Loucy (cell line): ENCODE measurements at regions not wholly inside any gene's neighbourhood (a gene's known extent, or its start where the extent isn't known, plus 50 kb on each side); places are given as distances from the start of the nearest gene placed in this dataset.

Experiments
- H2AFZ ChIP-seq: fragments of 200-600 bp; sonication (generic); 2 replicates; pipeline ENCODE4 v1.6.0; 2016; ENCODE audit warnings: antibody characterized with exemption, mild to moderate bottlenecking, low read length, moderate library complexity
- H3F3A ChIP-seq: fragments of 200-600 bp; 2 replicates; pipeline ENCODE4 v1.6.0; 2016; ENCODE audit warnings: antibody characterized with exemption, low read depth, mild to moderate bottlenecking
- H3K27me3 ChIP-seq: fragments of 200-600 bp; sonication (generic); 2 replicates; pipeline ENCODE4 v1.6.1; 2014; ENCODE audit warnings: low read length, mild to moderate bottlenecking; ENCODE audit not compliant: insufficient read depth, poor library complexity, severe bottlenecking
- H3K36me3 ChIP-seq: fragments of 200-600 bp; sonication (generic); 2 replicates; pipeline ENCODE4 v1.6.1; 2016; ENCODE audit warnings: low read length; ENCODE audit not compliant: insufficient read depth
- H3K4me1 ChIP-seq: fragments of 200-600 bp; sonication (generic); 2 replicates; pipeline ENCODE4 v1.5.1; 2014; ENCODE audit warnings: low read length, mild to moderate bottlenecking; ENCODE audit not compliant: insufficient read depth, poor library complexity, severe bottlenecking
- H3K4me2 ChIP-seq: fragments of 200-600 bp; sonication (generic); 2 replicates; pipeline ENCODE4 v1.6.0; 2014; ENCODE audit warnings: antibody characterized with exemption, low read length, low read depth, mild to moderate bottlenecking; ENCODE audit not compliant: poor library complexity, severe bottlenecking
- H3K4me3 ChIP-seq: fragments of 200-600 bp; sonication (generic); 2 replicates; pipeline ENCODE4 v1.5.1; 2014; ENCODE audit warnings: low read length, mild to moderate bottlenecking, mixed read lengths; ENCODE audit not compliant: poor library complexity, severe bottlenecking
- H3K79me2 ChIP-seq: fragments of 200-600 bp; sonication (generic); 2 replicates; pipeline ENCODE4 v1.6.1; 2014; ENCODE audit warnings: low read length; ENCODE audit not compliant: insufficient read depth
- H3K9ac ChIP-seq: fragments of 200-600 bp; sonication (generic); 2 replicates; pipeline ENCODE4 v1.6.0; 2014; ENCODE audit warnings: mild to moderate bottlenecking, low read depth, low read length, moderate library complexity; ENCODE audit not compliant: poor library complexity, severe bottlenecking
- H3K9me2 ChIP-seq: fragments of 200-600 bp; sonication (generic); replicated peaks from 2 replicates; pipeline ENCODE4 v1.6.1; 2016; ENCODE audit warnings: low read depth, low read length, mixed read lengths
- H3K9me3 ChIP-seq: fragments of 200-600 bp; sonication (generic); 2 replicates; pipeline ENCODE4 v1.6.1; 2014; ENCODE audit warnings: mild to moderate bottlenecking, antibody characterized with exemption, low read length, low read depth; ENCODE audit not compliant: insufficient read depth
- H4K20me1 ChIP-seq: fragments of 200-600 bp; sonication (generic); 2 replicates; pipeline ENCODE4 v1.6.0; 2014; ENCODE audit warnings: antibody characterized with exemption, low read length, mild to moderate bottlenecking; ENCODE audit not compliant: insufficient read depth, poor library complexity, severe bottlenecking
- EZH2phosphoT487 ChIP-seq: fragments of 200-600 bp; IDR thresholded peaks from 2 replicates; pipeline ENCODE4 v1.6.1; 2018; ENCODE audit warnings: antibody characterized with exemption, mild to moderate bottlenecking, moderate library complexity, borderline replicate concordance
- TF ChIP-seq, protein P1 (sequence below): fragments of 200-600 bp; sonication (generic); conservative IDR thresholded peaks from 2 replicates; pipeline ENCODE4 v1.5.1; 2014; ENCODE audit warnings: mild to moderate bottlenecking, antibody characterized with exemption, low read length

DNA sequence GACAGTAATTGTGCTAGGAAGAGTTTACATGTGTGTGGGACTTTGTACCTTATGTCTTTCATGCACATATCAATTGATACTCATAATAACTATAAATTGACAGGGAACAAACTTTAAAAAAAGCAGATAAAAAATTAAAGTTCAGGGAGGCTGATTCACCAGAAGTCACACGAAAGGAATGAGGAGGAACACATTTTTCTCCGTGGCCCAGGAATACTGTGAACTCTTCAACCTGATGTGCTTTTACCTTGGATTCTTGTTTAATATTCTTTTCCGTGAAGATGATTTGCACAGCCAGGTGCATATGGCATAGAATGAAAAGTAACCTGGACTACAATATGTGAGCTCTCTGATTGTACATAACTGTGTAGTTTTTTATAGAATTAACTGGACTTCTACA is 326.3 kb downstream of the CDH7 start:
- H3K4me3 ChIP-seq: no peak overlapping the region
- no peaks in the 10 kb centered on the region for H3F3A ChIP-seq
- H3K79me2 ChIP-seq: no peaks in the 10 kb centered on the region
- no peaks in the 10 kb centered on the region for H3K9me3 ChIP-seq
- no peaks in the 10 kb centered on the region for H3K27me3 ChIP-seq
- no peaks in the 10 kb centered on the region for H4K20me1 ChIP-seq
- H3K4me2 ChIP-seq: no peak overlapping the region
- H2AFZ ChIP-seq: no peak overlapping the region
- H3K4me1 ChIP-seq: no peaks in the 10 kb centered on the region
- no peaks in the 10 kb centered on the region for H3K36me3 ChIP-seq
- H3K9me2 ChIP-seq: no peaks in the 10 kb centered on the region
- TF ChIP-seq, protein P1, sequence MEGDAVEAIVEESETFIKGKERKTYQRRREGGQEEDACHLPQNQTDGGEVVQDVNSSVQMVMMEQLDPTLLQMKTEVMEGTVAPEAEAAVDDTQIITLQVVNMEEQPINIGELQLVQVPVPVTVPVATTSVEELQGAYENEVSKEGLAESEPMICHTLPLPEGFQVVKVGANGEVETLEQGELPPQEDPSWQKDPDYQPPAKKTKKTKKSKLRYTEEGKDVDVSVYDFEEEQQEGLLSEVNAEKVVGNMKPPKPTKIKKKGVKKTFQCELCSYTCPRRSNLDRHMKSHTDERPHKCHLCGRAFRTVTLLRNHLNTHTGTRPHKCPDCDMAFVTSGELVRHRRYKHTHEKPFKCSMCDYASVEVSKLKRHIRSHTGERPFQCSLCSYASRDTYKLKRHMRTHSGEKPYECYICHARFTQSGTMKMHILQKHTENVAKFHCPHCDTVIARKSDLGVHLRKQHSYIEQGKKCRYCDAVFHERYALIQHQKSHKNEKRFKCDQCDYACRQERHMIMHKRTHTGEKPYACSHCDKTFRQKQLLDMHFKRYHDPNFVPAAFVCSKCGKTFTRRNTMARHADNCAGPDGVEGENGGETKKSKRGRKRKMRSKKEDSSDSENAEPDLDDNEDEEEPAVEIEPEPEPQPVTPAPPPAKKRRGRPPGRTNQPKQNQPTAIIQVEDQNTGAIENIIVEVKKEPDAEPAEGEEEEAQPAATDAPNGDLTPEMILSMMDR: no peak
- no peak for TF ChIP-seq EZH2phosphoT487
- no peak overlapping the region for H3K9ac ChIP-seq

DNA sequence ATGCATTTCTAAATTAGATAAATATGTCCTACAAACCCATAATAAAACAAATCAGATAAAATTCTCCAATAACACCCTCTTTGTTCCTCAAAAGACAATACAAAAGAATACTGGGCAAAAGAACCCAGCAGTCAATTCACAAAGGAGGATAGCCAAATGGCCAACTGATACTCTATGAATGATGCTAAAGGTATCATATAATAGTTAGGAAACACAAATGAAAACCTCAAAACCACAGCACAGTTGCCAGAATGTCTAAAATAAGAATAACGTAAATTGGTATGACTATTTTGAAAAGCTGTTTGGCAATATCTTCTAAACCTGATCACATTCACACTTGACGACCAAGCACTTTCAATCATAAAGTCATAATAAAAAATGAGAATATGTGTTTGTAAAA is 315.4 kb downstream of the CDH7 start:
- Histone ChIP-seq H2AFZ (no peak overlapping the region), H3F3A (no peaks in the 10 kb centered on the region), H3K4me1 (no peaks in the 10 kb centered on the region), H3K4me2 (no peak overlapping the region), H3K36me3 (no peaks in the 10 kb centered on the region), H3K27me3 (no peaks in the 10 kb centered on the region), H3K9me3 (no peaks in the 10 kb centered on the region), H3K9ac (no peak overlapping the region), H3K4me3 (no peak overlapping the region), H4K20me1 (no peaks in the 10 kb centered on the region), H3K79me2 (no peaks in the 10 kb centered on the region), H3K9me2 (no peaks in the 10 kb centered on the region)
- TF ChIP-seq, protein P1: no peak
- TF ChIP-seq EZH2phosphoT487: no peak

DNA sequence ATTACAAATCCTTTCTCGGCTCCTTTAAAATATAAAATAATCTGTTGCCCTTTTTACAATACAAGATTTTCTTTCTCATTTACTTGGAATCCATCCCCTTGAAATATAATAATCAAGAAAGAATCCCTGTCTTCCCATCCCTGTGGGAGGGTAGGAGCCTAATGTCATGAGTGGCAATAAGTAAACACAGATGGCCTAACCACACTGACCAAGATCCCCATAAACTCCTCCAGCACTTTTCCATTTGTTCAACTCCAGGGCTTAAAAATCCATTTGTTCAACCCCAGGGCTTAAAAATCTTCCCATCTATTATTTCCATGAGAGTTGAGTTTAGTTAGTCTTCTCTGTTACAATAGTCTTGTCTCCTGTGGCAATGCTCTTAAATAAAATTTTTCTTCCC is 297.6 kb downstream of the CDH7 start:
- no peak overlapping the region for H2AFZ ChIP-seq
- no peaks in the 10 kb centered on the region for H3K9me2 ChIP-seq
- no peak overlapping the region for H3K4me2 ChIP-seq
- H3K9me3 ChIP-seq: no peaks in the 10 kb centered on the region
- H3F3A ChIP-seq: no peaks in the 10 kb centered on the region
- no peaks in the 10 kb centered on the region for H4K20me1 ChIP-seq
- H3K79me2 ChIP-seq: no peaks in the 10 kb centered on the region
- no peak overlapping the region for H3K9ac ChIP-seq
- H3K36me3 ChIP-seq: no peaks in the 10 kb centered on the region
- no peak overlapping the region for H3K4me3 ChIP-seq
- no peaks in the 10 kb centered on the region for H3K4me1 ChIP-seq
- no peaks in the 10 kb centered on the region for H3K27me3 ChIP-seq
- TF ChIP-seq EZH2phosphoT487: no peak
- TF ChIP-seq, protein P1: no peak
